Ecto neural progenitor cell (in vitro differentiated cells): ENCODE measurements at regions not wholly inside any gene's neighbourhood (a gene's known extent, or its start where the extent isn't known, plus 50 kb on each side); places are given as distances from the start of the nearest gene placed in this dataset.

Source experiments
- DNase-seq: peaks from one replicate; pipeline ENCODE4 v3.0.0-alpha.2; 2018; ENCODE audit warnings: low spot score

DNA sequence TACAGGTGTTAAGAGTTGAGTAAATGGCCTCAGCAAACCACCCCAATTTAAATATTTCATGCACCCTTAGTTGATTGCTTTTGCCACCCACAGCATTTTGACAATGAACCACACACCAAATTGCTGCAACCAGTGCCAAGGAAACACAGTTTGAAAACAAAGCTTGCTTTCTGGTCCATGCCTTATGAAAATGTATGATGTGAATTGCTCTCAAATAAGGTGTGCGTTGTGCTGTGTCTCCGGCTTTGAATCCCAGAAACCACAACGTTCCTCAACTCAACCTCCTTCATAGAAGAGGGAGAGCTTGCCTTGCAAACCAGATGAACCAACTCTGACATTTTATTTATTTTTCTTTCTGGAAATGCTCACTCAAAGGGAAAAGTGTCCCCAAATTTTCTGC, 762.7 kb downstream of the TLE1 start:
- no peak for DNase-seq

DNA sequence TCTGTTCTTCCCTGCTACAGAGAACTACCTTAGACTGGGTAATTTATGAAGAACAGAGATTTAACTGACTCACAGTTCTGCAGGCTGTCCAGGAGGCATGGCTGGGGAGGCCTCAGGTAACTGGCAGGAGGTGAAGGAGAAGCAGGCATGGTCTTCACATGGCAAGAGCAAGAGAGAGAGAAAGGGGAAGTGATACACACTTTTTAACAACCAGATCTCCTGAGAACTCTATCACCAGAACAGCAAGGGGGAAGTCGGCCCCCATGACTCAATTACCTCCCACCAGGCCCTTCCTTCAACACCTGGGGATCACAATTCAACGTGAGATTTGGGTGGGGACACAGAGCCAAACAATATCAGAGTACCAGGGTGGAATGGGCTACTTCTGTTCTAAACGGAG, 766.8 kb downstream of the TLE1 start:
- no peak for DNase-seq

DNA sequence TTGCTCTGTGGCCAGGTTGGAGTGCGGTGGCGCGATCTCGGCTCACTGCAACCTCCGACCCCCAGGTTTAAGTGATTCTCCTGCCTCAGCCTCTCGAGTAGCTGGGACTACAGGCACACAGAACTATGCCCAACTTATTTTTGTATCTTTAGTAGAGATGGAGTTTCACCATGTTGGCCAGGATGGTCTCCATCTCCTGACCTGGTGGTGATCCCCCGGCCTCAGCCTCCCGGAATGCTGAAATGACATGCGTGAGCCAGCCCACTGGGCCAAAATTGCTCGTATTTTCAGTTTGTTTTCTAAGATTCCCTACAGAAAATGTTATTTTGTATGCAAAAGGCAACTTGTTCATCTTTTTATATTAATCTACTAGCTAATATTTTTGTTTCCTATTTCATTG, 782.6 kb downstream of the TLE1 start:
- no peak for DNase-seq

DNA sequence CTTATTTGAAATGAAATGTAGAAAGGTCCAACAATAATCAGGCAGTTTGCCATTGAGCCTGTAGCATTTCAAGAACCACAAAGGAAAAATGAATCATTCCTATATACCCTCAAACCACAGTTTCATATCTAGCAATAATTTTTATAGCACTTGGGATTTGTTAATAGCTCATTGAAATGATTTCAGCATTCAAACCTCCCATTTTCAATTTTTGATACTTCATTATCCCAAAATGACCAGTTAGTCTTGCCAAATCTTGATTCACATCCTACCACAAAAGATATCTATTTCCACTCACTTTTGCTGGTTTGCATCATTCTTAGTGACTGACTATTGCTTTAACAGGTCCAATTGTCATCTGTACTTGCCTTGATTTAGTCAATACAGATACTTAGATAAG, 790.1 kb downstream of the TLE1 start:
- no peak for DNase-seq

DNA sequence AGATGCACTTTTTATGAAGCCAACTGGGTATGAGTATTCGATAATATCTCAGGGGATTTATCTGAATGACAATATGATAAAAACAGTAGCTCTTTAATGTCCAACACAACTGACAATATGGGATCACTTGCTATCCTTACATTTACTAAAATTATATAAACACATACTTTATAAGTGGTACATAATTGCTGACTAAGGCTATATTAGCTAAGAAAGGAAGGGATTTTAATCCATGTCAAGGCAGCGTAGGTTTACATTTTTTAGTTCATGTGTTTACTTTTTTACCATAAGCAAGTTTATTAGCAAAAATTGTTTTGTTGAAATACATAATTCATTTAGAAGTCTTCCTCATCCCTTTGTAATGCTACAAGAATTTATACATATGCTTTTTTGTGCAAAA, 796.2 kb downstream of the TLE1 start:
- DNase-seq, result no peak

DNA sequence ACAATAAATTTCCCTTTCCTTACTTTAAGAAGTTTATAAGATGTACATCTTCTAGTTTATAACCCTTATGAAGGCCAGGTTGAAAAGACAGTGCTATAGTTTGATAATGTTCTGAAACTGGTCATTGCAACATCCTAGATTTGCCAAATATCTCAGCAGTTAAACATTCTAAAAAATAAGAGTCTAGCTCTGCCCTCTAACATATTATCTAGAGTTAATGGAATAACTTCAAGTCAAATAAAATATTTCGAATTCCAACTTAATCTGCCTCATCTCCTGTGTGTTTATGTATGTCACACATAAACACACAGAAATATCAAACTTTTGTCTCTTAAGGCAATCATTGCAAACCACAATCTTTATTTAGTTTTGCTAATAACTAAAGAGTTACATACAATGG, 796.6 kb downstream of the TLE1 start:
- DNase-seq, result no peak

DNA sequence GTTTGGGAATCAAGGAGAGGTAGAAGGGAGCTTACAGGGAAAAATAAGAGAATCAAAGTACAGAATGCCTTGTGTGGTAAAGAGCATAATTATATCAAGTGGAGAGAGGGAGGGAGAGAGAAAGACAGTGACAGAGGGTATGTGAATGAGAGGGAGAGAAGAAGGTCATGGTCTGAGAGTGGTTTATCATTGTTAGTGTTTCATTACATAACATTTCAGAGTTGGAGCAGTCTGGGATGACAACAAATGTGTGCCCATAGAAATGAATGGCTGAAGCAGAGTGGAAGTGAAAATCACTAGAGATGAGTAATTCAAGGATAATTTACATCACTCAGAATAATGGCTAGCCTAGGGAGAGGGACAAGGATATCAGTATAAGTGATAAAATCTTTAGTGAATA, 799.2 kb downstream of the TLE1 start:
- DNase-seq, result no peak

DNA sequence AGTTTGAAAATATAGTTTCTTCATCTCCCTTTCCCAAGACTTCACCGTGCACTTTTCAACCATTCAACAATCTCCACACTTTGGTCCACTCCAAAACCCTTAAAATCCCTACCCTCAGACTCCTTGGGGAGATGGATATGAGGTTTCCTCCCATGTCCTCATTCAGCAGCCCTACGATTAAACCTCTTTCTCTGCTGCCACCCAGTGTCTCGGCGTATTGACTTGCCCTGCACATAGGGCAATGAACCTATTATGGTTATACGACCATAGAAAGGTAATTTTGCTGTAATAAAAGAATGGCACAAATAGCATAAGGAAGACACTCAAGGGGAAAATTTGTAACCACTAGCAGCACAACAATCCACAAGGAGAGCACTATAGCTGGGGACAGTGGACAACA, 803.5 kb downstream of the TLE1 start:
- no peak for DNase-seq

DNA sequence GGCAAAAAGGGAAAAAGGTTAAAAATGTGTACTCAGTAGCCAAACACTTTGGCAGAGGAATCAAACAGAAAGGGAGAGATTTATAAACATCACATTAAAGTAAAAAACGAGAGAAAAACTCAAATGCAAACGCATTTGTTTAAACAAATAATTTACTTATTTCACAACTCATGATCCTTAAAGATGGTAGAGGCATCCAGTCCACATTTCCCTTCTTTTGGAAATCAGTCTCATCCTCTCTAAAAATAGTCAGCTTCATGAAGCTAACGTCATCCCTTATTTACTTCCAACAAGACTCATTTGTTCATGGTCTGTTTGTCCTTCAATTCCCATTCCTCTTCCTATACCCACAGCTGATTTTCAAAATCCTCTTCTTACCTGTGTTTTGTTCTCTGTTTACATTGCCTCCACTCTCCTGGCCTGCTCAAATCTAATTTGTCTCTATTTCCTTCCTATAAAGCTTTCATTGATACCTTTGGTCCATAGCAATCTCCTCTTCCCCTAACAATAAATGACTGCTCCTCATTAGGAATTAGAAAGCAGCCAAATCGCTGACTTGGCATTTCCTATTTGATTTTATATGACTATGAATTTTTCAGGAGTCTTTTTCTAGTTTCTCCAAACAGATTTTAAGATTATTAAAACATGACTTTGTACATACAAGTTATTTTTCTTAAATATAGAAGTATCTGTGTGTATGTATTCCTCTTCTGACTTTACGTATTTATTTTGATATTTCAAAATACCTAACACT, 805.3 kb downstream of the TLE1 start:
- DNase-seq, result no peak

DNA sequence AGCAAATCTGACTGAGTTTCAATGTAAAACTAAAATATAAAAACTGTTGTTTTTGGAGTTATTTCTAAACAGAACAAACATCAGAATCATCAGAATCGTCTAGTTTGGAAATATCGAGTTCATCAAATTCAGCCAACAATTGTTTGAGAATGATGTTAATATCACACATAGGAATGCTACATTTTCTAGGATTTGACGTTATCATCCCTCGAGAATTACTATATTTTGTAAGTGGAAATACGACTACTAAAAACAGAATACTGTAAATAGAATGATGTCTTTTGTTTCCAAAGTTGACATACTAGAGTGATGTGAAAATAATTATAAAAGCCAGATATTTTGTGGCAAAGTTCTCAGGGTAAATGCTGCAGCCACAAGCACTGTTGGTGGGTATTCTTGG, 805.9 kb downstream of the TLE1 start:
- DNase-seq, result no peak

DNA sequence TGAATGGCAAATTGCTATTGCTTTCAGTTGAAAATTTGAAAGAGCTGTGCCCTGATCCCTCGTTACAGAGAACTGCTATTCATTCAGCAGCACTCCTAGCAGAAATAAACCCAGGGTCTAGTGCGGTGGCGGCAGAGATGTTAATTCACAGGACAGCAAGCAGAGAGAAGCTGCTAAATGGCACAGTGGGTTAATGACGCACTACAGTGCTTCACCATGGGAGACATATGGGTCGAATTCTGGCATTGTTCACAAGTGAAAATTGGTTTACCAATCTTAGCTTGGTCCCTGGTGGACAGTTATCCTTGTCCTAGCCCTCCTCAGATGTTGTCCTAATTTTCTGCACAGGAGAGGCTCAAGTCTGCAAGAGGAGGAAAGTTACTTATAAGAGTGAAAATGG, 807.4 kb downstream of the TLE1 start:
- DNase-seq, result peak; percentile 43

DNA sequence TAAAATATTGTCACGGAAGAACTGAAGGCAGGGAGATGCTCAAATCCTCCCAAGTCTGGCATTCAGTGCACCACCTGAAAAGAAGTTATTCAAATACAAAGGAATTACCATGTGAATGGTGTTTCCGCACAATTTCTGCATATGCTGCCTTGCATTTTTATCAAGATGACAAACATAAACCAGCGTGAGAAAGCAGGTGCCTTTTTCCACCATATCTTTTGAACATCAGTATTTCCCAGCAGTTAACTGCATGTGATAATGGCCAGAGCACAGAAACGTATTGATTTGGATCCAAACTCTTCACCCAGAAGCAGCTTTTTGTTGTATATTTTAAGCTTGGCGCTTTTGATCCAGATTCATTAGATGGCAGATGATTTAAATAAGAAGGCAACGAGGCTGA, 808.0 kb downstream of the TLE1 start:
- DNase-seq, result no peak

DNA sequence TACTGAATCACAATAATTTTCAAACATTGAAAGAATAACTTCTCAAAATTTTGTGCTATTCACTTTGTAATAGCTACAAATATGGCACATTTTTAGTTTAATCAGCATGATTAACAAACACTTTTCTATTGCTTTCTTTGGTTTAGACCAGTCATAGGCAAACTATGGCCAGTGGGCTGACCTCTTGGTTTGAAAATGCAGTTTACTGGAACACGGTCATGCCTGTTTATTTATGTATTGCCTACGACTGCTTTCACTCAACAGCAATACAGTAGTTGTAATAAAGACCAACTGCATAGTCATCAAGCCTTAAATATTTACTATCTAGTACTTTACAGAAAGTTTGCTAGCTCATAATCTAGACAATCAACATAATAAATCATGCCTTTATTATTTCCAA, 810.8 kb downstream of the TLE1 start:
- DNase-seq, result no peak

DNA sequence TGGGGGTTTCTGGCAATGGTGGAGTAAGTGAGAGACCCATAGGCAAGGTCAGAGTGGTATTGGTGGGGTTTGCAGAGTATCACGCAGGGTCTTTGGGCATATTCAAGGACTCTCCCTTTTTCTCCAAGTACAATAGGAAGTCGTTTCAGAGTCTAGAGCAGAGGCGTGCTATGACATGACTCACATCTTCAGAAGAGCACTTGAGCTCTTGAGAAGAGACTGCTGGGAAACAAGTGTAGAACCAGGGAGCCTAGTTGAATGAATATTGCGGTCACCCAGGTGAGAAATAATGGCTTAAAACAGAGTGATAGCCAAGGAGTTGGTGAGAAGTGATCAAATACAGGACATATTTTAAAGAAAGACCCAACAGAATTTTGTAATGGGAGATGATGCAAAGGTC, 813.4 kb downstream of the TLE1 start:
- no peak for DNase-seq

DNA sequence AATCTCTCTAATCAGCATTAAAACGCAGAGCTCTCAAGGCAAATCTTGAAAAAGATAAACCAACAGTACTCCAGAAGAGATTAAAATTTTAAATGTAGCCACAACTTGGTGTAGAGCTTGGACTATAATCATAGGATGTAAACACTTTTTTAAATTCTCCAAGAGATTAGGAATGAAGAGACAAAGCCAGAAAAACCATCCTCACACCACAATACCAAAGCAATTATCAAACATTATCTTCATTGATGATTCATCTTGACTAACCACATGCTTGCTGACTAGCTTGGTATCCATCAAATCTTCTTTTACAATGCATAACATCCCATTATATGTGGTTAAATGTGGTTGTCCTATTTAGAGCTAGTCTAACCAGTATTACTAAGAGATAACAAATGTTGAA, 815.1 kb downstream of the TLE1 start:
- no peak for DNase-seq

DNA sequence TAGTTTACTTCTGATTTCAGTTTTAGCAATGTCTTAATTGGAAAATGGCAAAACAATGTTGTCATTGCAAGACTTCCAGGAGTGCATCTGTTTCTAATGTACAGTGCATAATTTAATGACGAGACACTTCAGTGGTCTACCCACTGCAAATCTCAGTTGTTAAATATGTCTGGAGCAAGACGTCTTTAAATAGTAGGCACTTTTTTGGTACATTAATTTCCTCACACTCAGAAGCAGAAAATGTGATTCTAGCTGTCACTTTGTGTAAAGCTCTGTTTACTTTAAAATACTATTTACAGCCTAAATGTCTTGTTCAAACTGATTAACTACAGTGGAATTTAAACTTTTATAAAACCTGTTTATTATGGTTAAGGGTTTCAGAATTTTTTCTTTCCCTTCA, 815.5 kb downstream of the TLE1 start:
- no peak for DNase-seq

DNA sequence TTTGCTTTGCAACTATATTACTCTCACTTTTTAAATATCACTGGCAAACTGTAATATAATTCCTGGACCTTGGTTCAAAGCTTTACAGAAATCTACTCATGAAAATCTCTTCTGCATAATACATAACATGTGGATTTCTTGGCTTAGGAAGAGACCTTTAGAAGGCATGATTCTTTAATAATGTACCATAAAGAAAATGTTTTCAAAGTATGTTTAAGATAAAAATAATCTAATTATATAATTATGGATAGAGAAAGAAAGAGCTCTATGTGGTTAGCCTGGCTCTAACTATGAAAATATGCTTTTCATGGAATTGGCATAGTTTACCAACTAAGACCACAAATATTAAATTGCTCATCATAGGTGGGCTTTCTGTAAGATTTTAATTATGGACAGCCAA, 817.8 kb downstream of the TLE1 start:
- no peak for DNase-seq

DNA sequence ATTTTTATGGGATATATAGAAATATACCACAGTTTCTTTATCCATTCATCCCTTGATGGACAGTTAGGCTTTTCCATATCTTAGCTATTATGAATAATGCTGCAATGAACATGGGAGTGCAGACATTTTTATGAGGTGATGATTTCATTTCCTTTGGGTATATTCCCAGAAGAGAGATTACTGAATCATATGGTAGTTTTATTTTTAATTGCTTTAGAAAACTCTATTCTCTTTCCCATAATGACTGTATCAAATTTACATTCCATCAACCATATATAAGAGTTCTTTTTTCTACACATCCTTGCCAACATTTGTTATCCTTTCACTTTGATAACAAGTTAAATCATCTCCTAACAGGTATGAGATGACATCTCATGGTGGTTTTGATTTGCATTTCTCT, 821.6 kb downstream of the TLE1 start:
- no peak for DNase-seq

DNA sequence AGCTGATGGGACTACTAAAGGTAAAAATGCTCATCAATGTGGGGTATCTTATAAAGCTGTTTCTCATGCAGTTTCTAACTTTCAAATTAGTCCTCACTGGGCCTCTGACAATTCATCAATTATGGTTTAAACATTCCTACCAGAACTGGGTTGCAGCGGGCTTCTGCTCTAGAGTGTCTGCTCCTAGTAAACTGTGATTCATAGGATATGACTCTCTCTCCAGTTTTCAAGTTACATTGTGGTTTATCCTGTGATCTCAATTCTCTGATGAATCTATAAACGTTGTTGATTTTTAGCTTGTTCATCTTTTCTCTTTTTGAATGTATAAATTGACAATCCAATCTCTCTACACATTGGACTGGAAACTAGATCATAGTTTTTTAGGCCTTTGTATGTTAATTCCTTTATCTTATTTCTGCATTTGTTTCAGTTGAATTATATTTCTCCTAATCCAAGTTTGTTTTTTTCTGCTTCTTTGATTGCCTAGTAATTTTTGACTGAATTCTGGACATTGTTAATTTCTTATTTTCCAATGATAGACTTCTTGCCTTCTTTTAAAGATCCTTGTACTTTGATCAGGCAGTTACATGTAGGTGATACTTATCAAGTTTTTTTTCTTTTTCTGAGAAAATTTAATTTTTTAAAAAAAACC, 822.6 kb downstream of the TLE1 start:
- no peak for DNase-seq

DNA sequence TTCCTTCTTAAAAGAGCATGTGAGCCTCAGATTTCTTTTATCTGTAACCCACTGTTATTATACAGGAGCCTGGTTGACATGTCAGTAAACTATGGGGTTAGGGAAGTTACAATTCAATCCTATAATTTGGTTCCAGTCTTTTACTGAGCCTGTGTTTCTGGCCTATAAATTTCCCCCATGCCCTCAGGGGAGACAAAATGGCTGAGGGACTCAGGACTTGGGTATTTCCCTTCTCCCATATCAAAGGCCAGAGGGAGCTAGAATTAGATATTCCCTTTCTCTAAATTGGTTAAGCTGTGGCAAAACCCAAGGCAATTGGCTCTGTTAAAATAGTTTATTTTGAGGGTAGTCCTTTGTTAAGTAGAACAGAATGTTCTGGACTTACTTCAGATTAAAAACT, 823.2 kb downstream of the TLE1 start:
- DNase-seq, result no peak

DNA sequence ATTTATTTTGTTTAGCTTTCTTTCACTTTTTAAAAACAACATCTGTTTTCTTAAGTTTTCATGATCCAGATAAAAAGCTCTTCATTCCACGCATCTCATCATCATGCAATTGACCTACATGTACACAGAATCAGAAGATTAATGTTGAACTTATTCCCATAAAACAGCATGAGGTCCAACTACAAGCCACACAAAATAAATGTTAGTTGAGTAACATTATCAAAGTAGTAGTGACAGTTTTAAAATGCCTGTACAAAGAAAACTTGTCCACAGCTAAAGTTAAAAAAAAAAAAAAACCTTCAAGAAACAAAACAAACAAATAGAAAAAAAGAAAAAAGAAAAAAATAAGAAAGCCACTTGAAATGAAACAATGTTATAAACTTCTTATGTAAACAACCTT, 846.3 kb downstream of the TLE1 start:
- no peak for DNase-seq

DNA sequence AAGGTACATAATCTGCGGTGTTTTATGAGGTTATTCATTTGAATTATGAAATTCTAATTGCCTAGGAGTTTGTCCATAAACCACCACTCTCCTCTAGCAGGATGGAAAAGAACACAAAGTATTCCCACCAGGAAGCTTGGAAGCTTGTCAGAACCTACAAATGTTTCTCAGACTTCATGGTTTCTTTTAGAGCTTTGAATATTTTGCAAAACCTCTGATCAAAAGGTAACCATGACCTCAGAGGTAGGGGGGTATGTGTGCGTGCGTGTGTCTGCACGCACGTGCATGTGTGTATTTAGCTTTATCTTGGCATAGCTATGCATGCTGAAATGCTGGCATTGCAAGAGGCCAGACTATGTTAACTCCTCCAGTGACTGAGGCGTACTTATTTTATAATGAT, 847.0 kb downstream of the TLE1 start:
- no peak for DNase-seq

DNA sequence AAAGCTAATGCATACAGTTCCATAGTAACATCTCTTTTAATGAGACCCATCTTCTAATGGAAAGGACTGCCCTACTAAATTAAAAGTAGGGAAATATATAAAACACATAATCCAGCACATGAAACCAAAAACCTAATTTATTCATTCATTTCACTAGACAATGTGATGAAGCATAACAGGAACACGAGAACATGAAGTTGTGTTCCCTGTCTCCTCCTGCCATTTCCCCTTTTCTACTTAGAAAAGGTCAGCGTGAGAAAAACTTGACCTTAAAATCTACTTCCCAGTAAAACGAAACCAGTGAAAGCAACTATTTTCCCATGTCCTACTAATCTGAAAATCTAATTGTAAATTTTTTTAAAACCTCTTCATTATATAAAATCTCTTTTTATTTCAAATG, 847.5 kb downstream of the TLE1 start:
- DNase-seq, result no peak
